Fibroblast of skin of scalp (primary cell): ENCODE measurements at regions not wholly inside any gene's neighbourhood (a gene's known extent, or its start where the extent isn't known, plus 50 kb on each side); places are given as distances from the start of the nearest gene placed in this dataset.

Source experiments
- DNase-seq: peaks from one replicate; pipeline ENCODE4 v3.0.0-alpha.2; 2013

GRCh38 chr3:84077479-84077878, 881.3 kb upstream of the CADM2 start:
- DNase-seq: no peak

GRCh38 chr3:84082726-84083125, 876.1 kb upstream of the CADM2 start:
- no peak for DNase-seq

DNA sequence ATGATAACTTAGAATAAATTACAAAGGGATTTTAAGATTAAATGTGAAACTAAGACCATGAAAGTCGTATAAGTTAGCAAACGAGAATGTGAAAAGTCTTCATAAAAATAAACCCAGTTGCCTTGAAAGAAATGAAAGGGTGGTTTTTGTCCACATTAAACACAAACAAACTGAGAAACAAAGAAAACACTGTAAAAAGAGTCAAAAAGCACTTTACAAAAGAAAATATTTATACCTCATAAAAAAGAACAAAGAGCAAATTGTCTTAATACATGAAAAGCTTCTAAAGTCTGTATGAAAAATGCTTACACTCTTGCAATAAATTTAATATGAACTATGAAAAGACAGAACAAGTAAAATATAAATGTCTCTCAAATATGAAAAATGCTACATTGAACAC, 865.9 kb upstream of the CADM2 start:
- no peak for DNase-seq

- DNase-seq: no peak
Measured at GRCh38 chr3:84096188-84096587, 862.6 kb upstream of the CADM2 start.

DNA sequence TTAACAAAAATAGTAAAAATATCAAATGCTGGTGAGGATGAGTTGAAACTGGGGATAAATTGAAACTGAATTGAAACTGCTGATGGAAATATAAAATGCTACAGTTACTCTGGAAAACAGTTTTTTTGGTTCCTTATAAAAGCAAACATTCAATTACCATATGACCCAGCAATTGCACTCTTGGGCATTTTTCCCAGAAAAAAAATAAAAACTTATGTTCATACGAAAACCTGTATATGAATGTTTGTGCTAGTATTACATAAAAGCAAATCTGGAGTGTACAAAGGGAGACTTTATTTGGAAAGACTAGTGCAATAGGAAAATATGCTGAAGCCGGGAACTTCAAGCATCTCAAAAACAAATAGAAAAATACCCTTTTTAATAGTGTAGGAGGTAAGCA, 857.9 kb upstream of the CADM2 start:
- DNase-seq: no peak

DNA sequence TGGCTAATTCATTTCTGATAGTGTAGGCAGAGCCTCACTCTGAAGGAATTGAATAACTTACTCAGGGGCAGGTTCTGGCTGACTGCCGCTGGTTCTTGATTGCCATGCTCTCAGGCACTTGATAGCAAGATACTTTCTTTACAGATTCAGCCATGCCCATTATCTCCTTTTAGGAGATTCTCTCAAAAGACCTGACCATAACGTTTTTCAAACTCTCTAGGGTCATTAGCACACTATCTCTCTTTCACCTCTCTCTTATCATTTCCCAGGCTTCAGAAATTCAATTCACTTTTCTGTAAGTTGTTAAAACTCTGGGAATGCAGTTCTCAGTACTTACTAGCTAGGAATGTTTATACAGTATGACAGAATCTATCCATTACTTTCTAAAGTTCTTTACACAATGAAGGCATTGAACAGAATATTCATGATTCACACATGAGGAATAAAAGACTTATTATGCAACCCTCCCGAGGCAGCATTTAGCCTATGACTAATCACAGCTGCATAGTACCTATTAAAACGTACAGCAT, 850.3 kb upstream of the CADM2 start:
- peak; percentile 6 for DNase-seq

GRCh38 chr3:84109911-84110310, 848.9 kb upstream of the CADM2 start:
- no peak for DNase-seq

DNA sequence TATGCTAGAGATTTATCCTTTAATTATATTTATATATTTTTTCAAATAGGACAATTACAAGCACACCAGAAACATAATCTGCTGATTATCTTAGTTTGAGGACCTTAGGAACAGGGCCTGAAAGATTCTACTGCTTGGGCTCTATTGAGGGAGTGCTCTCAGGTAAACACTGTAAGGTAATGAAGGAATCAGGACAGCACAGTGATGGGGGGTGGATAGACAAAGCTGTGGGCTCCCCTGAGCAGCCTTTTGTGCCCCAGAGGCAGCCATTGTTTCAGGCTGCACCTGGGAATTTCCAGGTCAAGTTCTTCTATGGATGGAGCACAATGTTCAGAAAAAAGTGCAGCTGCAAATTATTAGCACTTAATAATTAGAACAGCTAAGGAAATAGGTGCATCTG, 848.0 kb upstream of the CADM2 start:
- DNase-seq: no peak

GRCh38 chr3:84125201-84125721, 833.5 kb upstream of the CADM2 start:
- no peak for DNase-seq

GRCh38 chr3:84125760-84126159, 833.0 kb upstream of the CADM2 start:
- DNase-seq: no peak

- no peak for DNase-seq
Measured at GRCh38 chr3:84126160-84126559, 832.6 kb upstream of the CADM2 start.

DNA sequence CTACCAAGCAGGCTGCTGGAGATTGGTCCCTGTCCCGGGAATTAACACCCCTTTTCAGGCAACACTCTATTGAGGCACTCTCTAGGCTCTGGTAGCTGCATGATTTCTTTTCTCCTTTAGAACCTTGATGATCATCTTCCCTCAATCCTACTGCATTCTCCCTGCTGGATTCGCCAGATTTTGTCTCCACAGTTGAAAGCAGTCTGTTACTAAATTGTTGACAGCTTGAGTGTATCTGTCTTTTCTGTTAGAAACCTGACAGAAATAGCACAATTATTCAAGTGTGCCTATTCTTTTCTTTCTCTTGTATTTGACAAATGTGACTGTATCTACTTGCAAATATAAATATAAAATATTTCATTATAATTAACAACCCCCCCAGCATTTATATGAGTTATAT, 830.8 kb upstream of the CADM2 start:
- no peak for DNase-seq

DNA sequence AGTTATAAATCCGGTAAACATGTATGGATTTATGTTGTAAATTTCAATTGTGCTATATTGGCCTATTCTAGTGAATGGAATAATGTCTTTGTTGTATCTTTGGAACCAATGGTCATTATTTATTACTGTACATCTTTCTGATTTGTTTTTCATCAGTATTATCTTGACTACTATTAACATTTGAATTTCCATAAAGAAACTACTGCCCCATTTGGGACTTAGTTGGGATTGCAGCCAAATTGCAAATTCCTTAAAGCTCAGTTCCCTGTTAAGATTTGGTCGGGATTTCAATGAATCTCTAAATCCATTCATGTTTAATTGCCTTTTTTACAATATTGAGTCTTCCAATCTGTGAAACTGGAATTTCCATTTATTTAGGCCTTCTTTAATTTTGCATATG, 822.4 kb upstream of the CADM2 start:
- DNase-seq: no peak

GRCh38 chr3:84140631-84141030, 818.2 kb upstream of the CADM2 start:
- no peak for DNase-seq

DNA sequence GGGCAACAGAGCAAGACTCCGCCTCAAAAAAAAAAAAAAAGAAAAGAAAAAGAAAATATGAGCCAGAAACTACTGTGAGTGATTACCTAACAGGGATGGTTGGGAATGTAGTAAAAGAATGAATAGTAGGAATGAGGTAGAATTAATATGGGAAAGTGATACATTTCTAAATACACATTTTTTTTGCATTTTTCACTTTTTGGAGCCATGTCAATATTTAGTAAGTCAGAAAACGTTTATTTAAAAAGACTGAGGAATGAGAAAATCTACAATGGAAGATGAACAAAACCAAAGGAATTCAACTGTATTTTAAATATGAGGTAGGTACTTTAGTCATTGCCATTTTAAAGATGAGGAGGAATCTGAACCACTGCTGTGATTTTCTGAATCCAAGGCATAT, 817.2 kb upstream of the CADM2 start:
- DNase-seq: no peak

DNA sequence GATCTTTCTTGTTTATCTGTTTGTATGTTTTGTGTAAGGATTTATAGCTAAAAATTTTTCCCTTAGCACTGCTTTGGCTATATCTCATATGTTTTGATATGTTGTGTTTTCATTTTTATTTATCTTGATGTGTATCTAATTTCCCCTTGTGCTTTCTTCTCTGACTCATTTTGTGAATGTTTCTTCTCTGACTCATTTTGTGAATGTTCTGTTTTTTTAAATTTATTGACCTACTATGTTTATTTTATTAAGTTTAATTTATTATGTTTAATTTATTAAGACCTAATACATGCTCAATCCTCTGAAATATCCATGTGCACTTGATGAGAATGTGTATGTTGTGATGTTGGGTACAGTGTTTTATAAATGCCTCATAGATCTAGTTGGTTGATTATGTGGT, 793.5 kb upstream of the CADM2 start:
- DNase-seq: no peak

DNA sequence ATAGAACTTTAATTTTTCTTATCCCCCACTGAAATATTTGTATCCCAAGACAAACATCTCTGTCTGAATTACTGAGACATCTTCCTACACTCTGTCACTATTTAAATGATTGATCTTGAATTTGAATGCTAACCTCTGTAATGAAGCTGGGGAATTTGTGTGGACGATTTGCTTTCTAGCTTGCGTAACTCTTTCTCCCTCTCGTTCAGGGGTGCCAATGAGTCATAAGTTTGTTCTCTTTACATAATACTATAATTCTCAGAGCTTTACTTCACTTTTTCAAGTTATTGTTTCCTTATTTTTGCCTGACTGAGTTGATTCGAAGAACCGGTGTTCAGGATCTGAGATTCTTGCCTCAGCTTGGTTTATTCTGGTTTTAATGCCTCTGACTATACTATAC, 783.3 kb upstream of the CADM2 start:
- DNase-seq: no peak

DNA sequence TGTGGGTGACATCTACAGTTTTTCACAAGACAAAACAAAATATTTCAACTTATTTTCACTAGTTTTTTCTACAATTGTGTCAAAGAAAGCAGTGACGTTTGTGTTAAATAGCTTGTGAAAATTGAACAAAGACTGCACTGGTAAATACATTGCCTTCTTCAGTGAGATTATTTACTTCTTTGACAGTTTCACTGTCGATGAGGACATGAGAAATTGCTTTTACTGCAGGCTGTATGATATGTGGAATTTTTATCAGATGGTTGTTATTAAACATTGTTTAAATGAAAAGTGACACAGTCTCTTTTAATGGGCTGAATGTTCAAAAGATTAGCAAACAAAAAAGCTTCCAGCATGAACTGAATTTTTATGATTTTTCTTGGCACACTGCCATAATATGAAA, 773.9 kb upstream of the CADM2 start:
- no peak for DNase-seq

- no peak for DNase-seq
Measured at GRCh38 chr3:84194029-84194428, 764.8 kb upstream of the CADM2 start.

DNA sequence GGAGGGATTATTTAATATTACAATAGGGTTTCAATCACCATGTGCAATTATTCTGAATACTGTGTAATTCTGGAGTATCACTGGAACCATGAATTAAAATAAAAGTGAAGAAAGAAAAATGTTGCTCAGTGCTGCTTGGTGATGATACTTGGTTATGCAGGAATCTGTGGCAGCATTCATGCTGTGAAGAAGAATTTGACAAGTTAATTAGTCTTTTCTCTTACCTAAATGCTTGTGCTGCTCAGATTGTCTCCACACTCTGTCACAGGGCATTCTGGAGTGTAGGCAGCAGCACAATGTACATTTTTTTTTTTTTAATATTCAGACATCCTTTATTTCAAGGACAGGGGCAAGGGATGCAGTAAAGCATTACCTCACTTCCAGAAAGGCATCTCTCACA, 749.3 kb upstream of the CADM2 start:
- DNase-seq: no peak

- DNase-seq: no peak
Measured at GRCh38 chr3:84223512-84223911, 735.3 kb upstream of the CADM2 start.

DNA sequence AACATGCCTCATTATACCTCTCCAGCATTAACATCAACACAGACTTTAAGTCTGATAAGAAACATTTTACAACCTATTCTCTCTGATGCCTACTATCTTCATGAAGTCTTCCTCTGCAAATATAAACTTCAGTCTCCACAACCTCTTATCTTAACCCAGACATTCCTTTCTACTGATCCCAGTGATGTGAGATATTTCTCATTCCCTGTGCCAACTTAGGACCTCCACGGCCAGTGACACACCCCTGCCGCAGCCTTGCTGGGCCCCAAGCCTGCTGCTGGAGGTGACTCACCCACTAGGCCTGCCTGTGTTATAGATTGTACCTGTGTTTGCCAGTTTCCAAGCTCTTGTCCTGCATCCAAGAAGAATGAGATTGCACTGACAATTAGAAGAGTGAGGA, 734.5 kb upstream of the CADM2 start:
- DNase-seq: no peak

GRCh38 chr3:84236261-84236660, 722.5 kb upstream of the CADM2 start:
- no peak for DNase-seq

DNA sequence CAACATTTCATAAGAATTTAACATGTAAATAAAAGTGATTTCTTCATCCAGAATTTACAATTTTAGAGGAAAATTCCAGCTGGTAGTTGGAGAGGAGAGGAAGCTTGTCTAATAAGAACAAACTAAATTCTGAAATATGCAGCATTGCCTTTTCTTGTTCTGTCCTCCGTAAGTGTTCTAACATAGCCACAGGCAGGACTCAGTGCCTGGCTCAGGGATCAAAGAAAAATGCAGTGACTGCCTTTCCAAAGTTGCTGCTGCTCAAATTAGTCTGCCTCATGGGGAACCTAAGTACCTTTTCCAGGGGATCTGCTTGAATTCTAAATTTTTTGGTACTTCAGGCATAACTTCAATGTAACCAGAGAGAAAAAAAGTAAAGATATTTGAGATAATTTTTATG, 713.0 kb upstream of the CADM2 start:
- no peak for DNase-seq

GRCh38 chr3:84260596-84260995, 698.2 kb upstream of the CADM2 start:
- no peak for DNase-seq

GRCh38 chr3:84265768-84266167, 693.0 kb upstream of the CADM2 start:
- DNase-seq: no peak
